H1 (cell line): ENCODE measurements at regions not wholly inside any gene's neighbourhood (a gene's known extent, or its start where the extent isn't known, plus 50 kb on each side); places are given as distances from the start of the nearest gene placed in this dataset.

ENCODE experiments used
- CTCF ChIA-PET: fragments of 300-600 bp; sonication (Branson Sonifier 250); formaldehyde crosslinking; loops from one replicate; lab custom pipeline; 2021; ENCODE audit not compliant: partially characterized antibody; lab: Charles Lee
- POLR2A ChIA-PET: fragments of 300-600 bp; sonication (Branson Sonifier 250); formaldehyde crosslinking; loops from one replicate; lab custom pipeline; 2021; ENCODE audit warnings: inconsistent platforms; ENCODE audit not compliant: partially characterized antibody; lab: Charles Lee
- DNase-seq, 2 experiments: peaks; one replicate each; pipeline versions ENCODE4 v3.0.0 to v3.0.0-alpha.2; 2010 to 2022; ENCODE audit warnings: low spot score in 2 of 2, low read depth in 1 of 2, mixed read lengths in 1 of 2
- FAIRE-seq: peaks from 2 replicates; lab custom pipeline; 2011; peaks lifted over from hg19 to GRCh38; lab: Jason Lieb, UNC
- H2AFZ ChIP-seq: 2 replicates; pipeline ENCODE4 v1.8.1; 2012; ENCODE audit warnings: low read length, inconsistent platforms
- H2AK5ac ChIP-seq: 2 replicates; pipeline ENCODE4 v1.6.1; 2013; ENCODE audit warnings: low read depth, low read length
- H2BK120ac ChIP-seq: replicated peaks from 2 replicates; pipeline ENCODE3; 2013; ENCODE audit warnings: low read depth, low read length, inconsistent platforms
- H2BK12ac ChIP-seq: 2 replicates; pipeline ENCODE4 v1.6.1; 2013; ENCODE audit warnings: low read depth, low read length
- H2BK15ac ChIP-seq: 2 replicates; pipeline ENCODE4 v1.6.1; 2013; ENCODE audit warnings: low read length
- H2BK20ac ChIP-seq: 2 replicates; pipeline ENCODE4 v1.6.1; 2013; ENCODE audit warnings: low read length
- H2BK5ac ChIP-seq: 2 replicates; pipeline ENCODE4 v1.6.1; 2013; ENCODE audit warnings: low read depth, low read length
- H3K14ac ChIP-seq: 2 replicates; pipeline ENCODE4 v1.6.1; 2013; ENCODE audit warnings: inconsistent platforms; ENCODE audit not compliant: insufficient read length
- H3K18ac ChIP-seq: 2 replicates; pipeline ENCODE4 v1.6.1; 2013; ENCODE audit warnings: low read length; ENCODE audit errors: extremely low read depth
- H3K23ac ChIP-seq: 2 replicates; pipeline ENCODE4 v1.6.1; 2013; ENCODE audit warnings: inconsistent platforms; ENCODE audit not compliant: insufficient read length
- H3K23me2 ChIP-seq: 2 replicates; pipeline ENCODE4 v1.6.1; 2013; ENCODE audit warnings: low read depth, low read length
- H3K27ac ChIP-seq: 2 replicates; pipeline ENCODE4 v1.6.1; 2011; ENCODE audit warnings: low read depth, low read length, inconsistent platforms
- H3K27me3 ChIP-seq, 4 experiments: replicated peaks in 1 of 4; 1 replicate in 1 of 4; 2 replicates in 3 of 4; pipeline versions ENCODE4 v1.6.1 to v1.8.1; 2011 to 2013; ENCODE audit warnings: low read length in 3 of 4, mild to moderate bottlenecking in 3 of 4, inconsistent platforms in 2 of 4, mixed read lengths in 2 of 4, moderate library complexity in 1 of 4; ENCODE audit not compliant: control insufficient read depth in 3 of 4, insufficient read depth in 3 of 4; ENCODE audit errors: extremely low read depth in 1 of 4
- H3K36me3 ChIP-seq, 4 experiments: 2 replicates each; pipeline versions ENCODE4 v1.6.1 to v1.8.1; 2011 to 2013; ENCODE audit warnings: mild to moderate bottlenecking in 4 of 4, low read length in 3 of 4, moderate library complexity in 2 of 4, control low read depth in 1 of 4, inconsistent platforms in 1 of 4; ENCODE audit not compliant: insufficient read depth in 4 of 4, control insufficient read depth in 2 of 4
- H3K4ac ChIP-seq: replicated peaks from 2 replicates; pipeline ENCODE3; 2013; ENCODE audit warnings: low read length, low read depth, mixed read lengths, inconsistent platforms; ENCODE audit not compliant: insufficient read length
- H3K4me1 ChIP-seq, 4 experiments: replicated peaks in 1 of 4; 1 replicate in 1 of 4; 2 replicates in 3 of 4; pipeline versions ENCODE4 v1.6.1 to v1.8.1; 2011 to 2013; ENCODE audit warnings: low read length in 3 of 4, inconsistent platforms in 2 of 4, mixed read lengths in 1 of 4; ENCODE audit not compliant: insufficient read depth in 4 of 4, control insufficient read depth in 3 of 4
- H3K4me2 ChIP-seq, 2 experiments: 2 replicates each; pipeline versions ENCODE4 v1.6.1 to v1.8.1; 2011 to 2013; ENCODE audit warnings: low read depth in 2 of 2, low read length in 2 of 2, control low read depth in 1 of 2, inconsistent platforms in 1 of 2, mild to moderate bottlenecking in 1 of 2; ENCODE audit not compliant: insufficient read depth in 1 of 2
- H3K4me3 ChIP-seq, 4 experiments: fragments of 200-600, 300-600 bp in 1 of 4; sonication (generic), shearing (Covaris generic), sonication (Bioruptor Twin) in 1 of 4; 2 replicates each; pipeline versions ENCODE4 v1.5.1 to v1.8.1; 2011 to 2016; ENCODE audit warnings: low read length in 4 of 4, low read depth in 3 of 4, control low read depth in 2 of 4, inconsistent platforms in 2 of 4, mild to moderate bottlenecking in 2 of 4, mixed read lengths in 1 of 4, moderate library complexity in 1 of 4; ENCODE audit not compliant: insufficient read depth in 2 of 4; ENCODE audit errors: extremely low read depth in 1 of 4
- H3K56ac ChIP-seq: replicated peaks from 2 replicates; pipeline ENCODE3; 2013; ENCODE audit warnings: low read depth, mild to moderate bottlenecking, mixed read lengths, low read length, inconsistent platforms; ENCODE audit not compliant: insufficient read length
- H3K79me1 ChIP-seq: 2 replicates; pipeline ENCODE4 v1.6.1; 2013; ENCODE audit warnings: low read depth, low read length, control low read depth
- H3K79me2 ChIP-seq, 2 experiments: 2 replicates each; pipeline versions ENCODE4 v1.6.1 to v1.8.1; 2012 to 2013; ENCODE audit warnings: low read length in 2 of 2, mild to moderate bottlenecking in 2 of 2, inconsistent platforms in 1 of 2; ENCODE audit not compliant: insufficient read depth in 2 of 2, control insufficient read depth in 1 of 2
- H3K9ac ChIP-seq, 4 experiments: replicated peaks in 1 of 4; 1 replicate in 1 of 4; 2 replicates in 3 of 4; pipeline versions ENCODE4 v1.6.1 to v1.8.1; 2011 to 2013; ENCODE audit warnings: low read depth in 3 of 4, low read length in 3 of 4, control low read depth in 2 of 4, mild to moderate bottlenecking in 2 of 4, moderate library complexity in 2 of 4, inconsistent platforms in 1 of 4; ENCODE audit errors: extremely low read depth in 1 of 4
- H3K9me3 ChIP-seq, 2 experiments: 2 replicates each; pipeline versions ENCODE4 v1.6.1 to v1.8.1; 2012 to 2013; ENCODE audit warnings: mild to moderate bottlenecking in 2 of 2, moderate library complexity in 2 of 2, control low read depth in 1 of 2, inconsistent platforms in 1 of 2, low read depth in 1 of 2, low read length in 1 of 2, mixed read lengths in 1 of 2; ENCODE audit not compliant: insufficient read depth in 2 of 2
- H4K20me1 ChIP-seq, 2 experiments: replicated peaks in 1 of 2; 2 replicates each; pipeline versions ENCODE3 to v1.8.1; 2011 to 2013; ENCODE audit warnings: inconsistent platforms in 2 of 2, low read length in 2 of 2, mild to moderate bottlenecking in 1 of 2; ENCODE audit not compliant: insufficient read depth in 2 of 2, control insufficient read depth in 1 of 2
- H4K5ac ChIP-seq: 2 replicates; pipeline ENCODE4 v1.6.1; 2013; ENCODE audit warnings: low read length, low read depth, mixed read lengths, inconsistent platforms; ENCODE audit not compliant: insufficient read length
- H4K8ac ChIP-seq: 2 replicates; pipeline ENCODE4 v1.8.0; 2013; ENCODE audit warnings: mild to moderate bottlenecking, moderate library complexity, low read length, inconsistent platforms; ENCODE audit not compliant: insufficient read depth; ENCODE audit errors: extremely low read depth
- H4K91ac ChIP-seq: replicated peaks from 2 replicates; pipeline ENCODE3; 2013; ENCODE audit warnings: low read length, mixed read lengths, inconsistent platforms; ENCODE audit not compliant: insufficient read length
- CBX8 ChIP-seq: fragments of 300-800, 300-1000 bp; sonication (generic); IDR thresholded peaks from 2 replicates; pipeline ENCODE4 v1.7.1; 2016; ENCODE audit warnings: low read depth, low read length, borderline replicate concordance
- HDAC2 ChIP-seq, 2 experiments: fragments of 300-600 bp in 1 of 2; sonication (generic) in 1 of 2; IDR thresholded peaks; 2 replicates each; pipeline ENCODE4 v1.6.1; 2011 to 2012; ENCODE audit warnings: low read depth in 2 of 2, low read length in 2 of 2, mild to moderate bottlenecking in 2 of 2, moderate library complexity in 2 of 2, borderline replicate concordance in 1 of 2, inconsistent platforms in 1 of 2
- POLR2AphosphoS5 ChIP-seq: IDR thresholded peaks from 2 replicates; pipeline ENCODE4 v1.6.1; 2011; ENCODE audit warnings: low read depth, low read length
- RXRA ChIP-seq: IDR thresholded peaks from 2 replicates; pipeline ENCODE4 v1.6.1; 2011; ENCODE audit warnings: low read depth, mild to moderate bottlenecking, low read length, moderate library complexity; ENCODE audit not compliant: insufficient read depth
- TAF7 ChIP-seq: optimal IDR thresholded peaks from 2 replicates; pipeline ENCODE3; 2011; ENCODE audit warnings: low read depth, mild to moderate bottlenecking, inconsistent platforms, low read length, moderate library complexity, borderline replicate concordance
- TCF12 ChIP-seq: IDR thresholded peaks from 2 replicates; pipeline ENCODE4 v1.6.1; 2011; ENCODE audit warnings: low read depth, mild to moderate bottlenecking, low read length
- TF ChIP-seq, protein P1 (sequence below): IDR thresholded peaks from 2 replicates; pipeline ENCODE4 v1.6.1; 2012; ENCODE audit warnings: inconsistent platforms

DNA sequence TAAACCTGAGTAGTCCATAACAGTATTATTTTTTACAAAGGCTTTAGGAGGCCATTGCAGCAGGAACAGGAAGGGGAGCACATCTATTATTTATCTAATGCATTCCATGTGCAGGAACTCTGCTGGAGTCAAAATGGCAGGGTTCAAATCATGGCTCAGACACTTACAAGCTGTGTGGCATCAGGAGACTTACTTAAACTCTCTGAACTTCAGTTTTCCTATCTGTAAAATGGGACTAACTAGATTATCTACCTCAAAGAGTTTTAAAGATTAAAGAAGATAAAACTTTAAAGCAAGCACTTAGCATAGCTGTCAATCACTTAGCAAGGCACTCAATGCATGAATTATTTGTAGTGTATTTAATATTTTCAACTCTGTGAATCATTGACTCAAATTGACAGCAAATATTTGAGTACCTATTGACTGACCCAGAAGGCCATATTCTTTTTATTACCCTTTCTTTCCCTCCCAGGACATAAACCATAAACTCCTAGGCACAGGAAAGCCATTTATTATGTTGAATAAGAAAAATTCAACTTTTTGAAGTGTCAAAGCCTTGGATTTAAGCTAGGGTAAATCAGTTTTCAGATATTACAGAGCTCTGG is 115.8 kb upstream of the FAM204A start:
- POLR2A ChIA-PET: no interaction called here
- H3K4ac ChIP-seq: no peak overlapping the region
- FAIRE-seq: no peak
- H2AFZ ChIP-seq: no peak overlapping the region
- no peaks in the 10 kb centered on the region for H4K20me1 ChIP-seq
- H2AK5ac ChIP-seq: no peak overlapping the region
- no peak overlapping the region for H4K91ac ChIP-seq
- no peaks in the 10 kb centered on the region for H3K23me2 ChIP-seq
- H3K4me1 ChIP-seq: no peaks in the 10 kb centered on the region
- no peak overlapping the region for H4K5ac ChIP-seq
- H3K79me1 ChIP-seq: no peaks in the 10 kb centered on the region
- no peak overlapping the region for H2BK12ac ChIP-seq
- no peak overlapping the region for H3K9ac ChIP-seq
- no peak overlapping the region for H4K8ac ChIP-seq
- no peak overlapping the region for H3K23ac ChIP-seq
- H2BK5ac ChIP-seq: no peak overlapping the region
- DNase-seq: no peak
- no peak overlapping the region for H3K4me3 ChIP-seq
- H2BK120ac ChIP-seq: no peak overlapping the region
- no peak overlapping the region for H2BK15ac ChIP-seq
- no peaks in the 10 kb centered on the region for H3K36me3 ChIP-seq
- H2BK20ac ChIP-seq: no peak overlapping the region
- H3K18ac ChIP-seq: no peak overlapping the region
- H3K9me3 ChIP-seq: no peaks in the 10 kb centered on the region
- H3K4me2 ChIP-seq: no peak overlapping the region
- no peaks in the 10 kb centered on the region for H3K79me2 ChIP-seq
- H3K14ac ChIP-seq: no peak overlapping the region
- H3K27me3 ChIP-seq: no peaks in the 10 kb centered on the region
- TF ChIP-seq TCF12 (no peak), RXRA (no peak), TAF7 (no peak), HDAC2 (IDR thresholded peaks at IDR 0.05; ENCODE audit: borderline replicate concordance in 1 of 2, low read depth in 2 of 2, low read length in 2 of 2) (no peak), CBX8 (no peak), POLR2AphosphoS5 (no peak)
- TF ChIP-seq, protein P1, sequence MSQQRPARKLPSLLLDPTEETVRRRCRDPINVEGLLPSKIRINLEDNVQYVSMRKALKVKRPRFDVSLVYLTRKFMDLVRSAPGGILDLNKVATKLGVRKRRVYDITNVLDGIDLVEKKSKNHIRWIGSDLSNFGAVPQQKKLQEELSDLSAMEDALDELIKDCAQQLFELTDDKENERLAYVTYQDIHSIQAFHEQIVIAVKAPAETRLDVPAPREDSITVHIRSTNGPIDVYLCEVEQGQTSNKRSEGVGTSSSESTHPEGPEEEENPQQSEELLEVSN: no peak
- H3K56ac ChIP-seq: no peak overlapping the region
- CTCF ChIA-PET: interaction anchor here (0.6 to 6.3 kb wide), 22 partner anchors 9 to 1030 kb away, joined by 3 to 73 read pairs (median 4); partner anchors contain the start of gene FAM204A
- no peak overlapping the region for H3K27ac ChIP-seq
